Prostate gland (tissue), 2 donors: ENCODE measurements at regions not wholly inside any gene's neighbourhood (a gene's known extent, or its start where the extent isn't known, plus 50 kb on each side); places are given as distances from the start of the nearest gene placed in this dataset.

ENCODE experiments used
- DNase-seq: peaks from one replicate; pipeline ENCODE4 v3.0.0-alpha.2; 2019; ENCODE audit warnings: low spot score
- H3K27ac ChIP-seq, 2 donors: fragments of 200-600 bp; sonication (generic); 2 replicates each; pipeline ENCODE4 v1.5.1; 2017 to 2019
- H3K27me3 ChIP-seq: fragments of 200-600 bp; sonication (generic); replicated peaks from 2 replicates; pipeline ENCODE4 v1.5.1; 2019; ENCODE audit not compliant: insufficient read depth
- H3K36me3 ChIP-seq, 2 donors: fragments of 200-600 bp; sonication (generic); 1 replicate in 1 of 2; 2 replicates in 1 of 2; pipeline versions ENCODE4 v1.5.1 to v1.8.1; 2017 to 2019
- H3K4me1 ChIP-seq: fragments of 200-600 bp; sonication (generic); replicated peaks from 2 replicates; pipeline ENCODE4 v1.5.1; 2019
- H3K4me3 ChIP-seq, 2 donors: fragments of 200-600 bp; sonication (generic); 2 replicates each; pipeline ENCODE4 v1.5.1; 2017 to 2019
- H3K9me3 ChIP-seq: fragments of 200-600 bp; sonication (generic); 2 replicates; pipeline ENCODE4 v1.5.1; 2017
- CTCF ChIP-seq, 4 experiments: fragments of 200-600 bp in 2 of 4; fragments of 450-650 bp in 2 of 4; sonication (generic) in 2 of 4; IDR thresholded peaks; 1 replicate in 3 of 4; 2 replicates in 1 of 4; pipeline ENCODE4 v1.5.1; 2016 to 2019; ENCODE audit warnings: antibody characterized with exemption in 4 of 4, mild to moderate bottlenecking in 2 of 4, moderate library complexity in 2 of 4
- POLR2A ChIP-seq: fragments of 450-650 bp; IDR thresholded peaks from one replicate; pipeline ENCODE4 v1.6.1; 2016; ENCODE audit warnings: antibody characterized with exemption, mild to moderate bottlenecking
- POLR2AphosphoS5 ChIP-seq: sonication (generic); formaldehyde crosslinking; IDR thresholded peaks from one replicate; pipeline ENCODE4 v1.6.1; 2017; ENCODE audit warnings: antibody characterized with exemption
- WGBS: methylation state at CpG from one replicate; pipeline ENCODE4 v1.1.5; 2018; 5-methylcytosine and 5-hydroxymethylcytosine counted together
- intact Hi-C: fragments of 100-400 bp; cut with DNase I; formaldehyde crosslinking; loops from one replicate; pipeline ENCODE4 v1.14.2; 2022

- intact Hi-C loops, result no loop called here
- peaks cover 2% of the 10 kb centered on the region for H3K4me1 ChIP-seq
- no peaks in the 10 kb centered on the region for H3K27me3 ChIP-seq
- H3K4me3 ChIP-seq, result no peak overlapping the region
- H3K36me3 ChIP-seq, result no peaks in the 10 kb centered on the region
- peak overlapping the region in 1 of 2 donors; percentile 18 for H3K27ac ChIP-seq
- TF ChIP-seq POLR2A (no peak), POLR2AphosphoS5 (no peak), CTCF (IDR thresholded peaks at IDR 0.05) (no peak)
- WGBS, result 44% methylated on average over 4 of the region's 4 CpGs
- no peak for DNase-seq
- H3K9me3 ChIP-seq, result no peaks in the 10 kb centered on the region
Measured at GRCh38 chr5:68994645-68995044, 99.2 kb upstream of the SLC30A5 start.

GRCh38 chr5:68995845-68996545, 97.8 kb upstream of the SLC30A5 start:
- H3K4me3 ChIP-seq, result no peak overlapping the region
- H3K9me3 ChIP-seq, result no peaks in the 10 kb centered on the region
- no peak overlapping the region for H3K27ac ChIP-seq
- intact Hi-C loops, result no loop called here
- H3K36me3 ChIP-seq, result no peaks in the 10 kb centered on the region
- DNase-seq, result no peak
- H3K4me1 ChIP-seq, result peaks cover 2% of the 10 kb centered on the region
- TF ChIP-seq CTCF (IDR thresholded peaks at IDR 0.05) (no peak), POLR2A (no peak), POLR2AphosphoS5 (no peak)
- 86% methylated on average over 11 of the region's 11 CpGs for WGBS
- no peaks in the 10 kb centered on the region for H3K27me3 ChIP-seq

- WGBS, result 96% methylated on average over 3 of the region's 3 CpGs
- no peak for DNase-seq
- no peaks in the 10 kb centered on the region for H3K27me3 ChIP-seq
- H3K4me3 ChIP-seq, result no peak overlapping the region
- TF ChIP-seq POLR2A, result no peak
- TF ChIP-seq POLR2AphosphoS5, result no peak
- no peak for TF ChIP-seq CTCF (IDR thresholded peaks at IDR 0.05)
- peaks cover 2% of the 10 kb centered on the region for H3K4me1 ChIP-seq
- intact Hi-C loops, result no loop called here
- H3K27ac ChIP-seq, result no peak overlapping the region
- H3K36me3 ChIP-seq, result no peaks in the 10 kb centered on the region
- no peaks in the 10 kb centered on the region for H3K9me3 ChIP-seq
Measured at GRCh38 chr5:68999181-68999580, 94.6 kb upstream of the SLC30A5 start.

GRCh38 chr5:69000216-69000919, 93.4 kb upstream of the SLC30A5 start:
- no peak for DNase-seq
- intact Hi-C loops, result no loop called here
- TF ChIP-seq CTCF (IDR thresholded peaks at IDR 0.05) (no peak), POLR2A (no peak), POLR2AphosphoS5 (no peak)
- WGBS, result 98% methylated on average over 5 of the region's 5 CpGs
- Histone ChIP-seq H3K27me3 (no peaks in the 10 kb centered on the region), H3K36me3 (no peaks in the 10 kb centered on the region), H3K4me3 (no peak overlapping the region), H3K27ac (no peak overlapping the region), H3K4me1 (no peaks in the 10 kb centered on the region), H3K9me3 (no peaks in the 10 kb centered on the region)

GRCh38 chr5:69000949-69001348, 92.9 kb upstream of the SLC30A5 start:
- no peak overlapping the region for H3K27ac ChIP-seq
- intact Hi-C loops, result no loop called here
- no peaks in the 10 kb centered on the region for H3K27me3 ChIP-seq
- H3K36me3 ChIP-seq, result no peaks in the 10 kb centered on the region
- TF ChIP-seq POLR2A (no peak), CTCF (IDR thresholded peaks at IDR 0.05) (no peak), POLR2AphosphoS5 (no peak)
- DNase-seq, result no peak
- no peaks in the 10 kb centered on the region for H3K4me1 ChIP-seq
- WGBS, result 88% methylated on average over 2 of the region's 2 CpGs
- H3K4me3 ChIP-seq, result no peak overlapping the region
- no peaks in the 10 kb centered on the region for H3K9me3 ChIP-seq
